ENCODE measurements at regions not wholly inside any gene's neighbourhood (a gene's known extent, or its start where the extent isn't known, plus 50 kb on each side); places are given as distances from the start of the nearest gene placed in this dataset.

DNA sequence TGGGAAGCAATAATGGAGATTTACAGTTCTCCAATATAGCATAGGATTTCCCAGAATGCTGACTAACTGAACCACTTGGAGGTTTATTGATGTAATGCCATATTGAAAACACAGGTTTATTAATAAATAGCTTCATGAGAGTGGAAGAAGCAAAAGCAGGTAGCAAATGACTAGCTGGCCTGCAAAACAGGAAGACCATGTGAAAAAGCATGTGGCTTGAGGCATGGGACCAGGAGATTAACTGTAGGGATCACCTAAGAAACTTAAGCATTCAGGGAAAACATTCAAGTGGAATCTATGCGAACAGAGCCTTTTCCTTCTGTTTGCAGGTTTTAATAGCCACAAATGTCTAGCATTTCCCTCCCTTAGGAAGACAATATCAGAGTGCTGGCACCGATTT lies 679.7 kb downstream of the ZEB2 start:
- DNase-seq: no peak
- no peak overlapping the region for H2AFZ ChIP-seq (ENCODE audit: low read length)
- H4K8ac ChIP-seq (replicated peaks; ENCODE audit: insufficient read length, low read depth, low read length): no peak overlapping the region
- H2BK5ac ChIP-seq (ENCODE audit: insufficient read length, low read length): no peak overlapping the region
- no peak overlapping the region for H4K5ac ChIP-seq (ENCODE audit: insufficient read length, low read depth, low read length)
- H3K4me1 Mint-ChIP-seq: peaks cover 0 to 14% of the 10 kb centered on the region in 2 experiments; a peak in 2 of 4 replicates
- H3K56ac ChIP-seq (ENCODE audit: insufficient read length, low read depth, low read length): no peak overlapping the region
- H3K4me1 ChIP-seq (ENCODE audit: insufficient read depth, low read length): no peaks in the 10 kb centered on the region
- no peaks in the 10 kb centered on the region for H3K79me2 ChIP-seq (ENCODE audit: insufficient read depth, low read length)
- H4K20me1 ChIP-seq (ENCODE audit: control insufficient read depth, insufficient read depth, insufficient read length): no peaks in the 10 kb centered on the region
- no peak overlapping the region for H3K4ac ChIP-seq (ENCODE audit: low read depth, low read length)
- H3K27me3 Mint-ChIP-seq (ENCODE audit: low read depth): no peaks in the 10 kb centered on the region
- H3K27ac ChIP-seq (ENCODE audit: insufficient read length, low read depth, low read length): no peak overlapping the region
- no peak overlapping the region for H2BK120ac ChIP-seq (ENCODE audit: low read depth, low read length, poor library complexity, severe bottlenecking)
- H4K91ac ChIP-seq (ENCODE audit: insufficient read length, low read depth, low read length): no peak overlapping the region
- no peak overlapping the region for H3K27ac Mint-ChIP-seq
- no peak overlapping the region for H3K9ac ChIP-seq (ENCODE audit: extremely low read depth, insufficient read length, low read length)
- no CpG with 5 or more reads among the region's 2 CpGs for WGBS (ENCODE audit: extremely low coverage, insufficient read length, low lambda C conversion rate)
- H2BK15ac ChIP-seq (ENCODE audit: low read depth, low read length): no peak overlapping the region
- H3K27me3 ChIP-seq (ENCODE audit: insufficient read depth, low read length): no peaks in the 10 kb centered on the region
- H3K9me3 ChIP-seq (ENCODE audit: control insufficient read depth, low read depth, low read length): no peaks in the 10 kb centered on the region
- no peak overlapping the region for H3K18ac ChIP-seq (ENCODE audit: insufficient read length, low read depth, low read length)
- H3K9me3 Mint-ChIP-seq: peaks cover 3 to 7% of the 10 kb centered on the region in 2 experiments; a peak in 3 of 5 replicates
- H3K23me2 ChIP-seq (ENCODE audit: insufficient read length, low read depth, low read length, poor library complexity, severe bottlenecking): no peaks in the 10 kb centered on the region
- H3T11ph ChIP-seq (ENCODE audit: low read length): no peak overlapping the region
- H2BK12ac ChIP-seq (ENCODE audit: insufficient read length, low read depth, low read length): no peak overlapping the region
- no peak overlapping the region for H2BK20ac ChIP-seq (ENCODE audit: low read depth, low read length, poor library complexity, severe bottlenecking)
- H3K36me3 Mint-ChIP-seq (ENCODE audit: insufficient read depth in 1 of 3, low read depth in 3 of 3): peaks cover 0 to 9% (median 2%) of the 10 kb centered on the region in 3 experiments; a peak in 2 of 7 replicates
- H2AK5ac ChIP-seq (ENCODE audit: insufficient read length, low read length): no peak overlapping the region
- H3K14ac ChIP-seq (ENCODE audit: insufficient read depth, low read length): no peak overlapping the region
- H3K4me3 Mint-ChIP-seq: no peak overlapping the region
- H3K4me2 ChIP-seq (ENCODE audit: insufficient read depth, insufficient read length, low read length): no peak overlapping the region
- no peak overlapping the region for H3K23ac ChIP-seq (ENCODE audit: insufficient read length, low read depth, low read length)
- TF ChIP-seq, protein P1, sequence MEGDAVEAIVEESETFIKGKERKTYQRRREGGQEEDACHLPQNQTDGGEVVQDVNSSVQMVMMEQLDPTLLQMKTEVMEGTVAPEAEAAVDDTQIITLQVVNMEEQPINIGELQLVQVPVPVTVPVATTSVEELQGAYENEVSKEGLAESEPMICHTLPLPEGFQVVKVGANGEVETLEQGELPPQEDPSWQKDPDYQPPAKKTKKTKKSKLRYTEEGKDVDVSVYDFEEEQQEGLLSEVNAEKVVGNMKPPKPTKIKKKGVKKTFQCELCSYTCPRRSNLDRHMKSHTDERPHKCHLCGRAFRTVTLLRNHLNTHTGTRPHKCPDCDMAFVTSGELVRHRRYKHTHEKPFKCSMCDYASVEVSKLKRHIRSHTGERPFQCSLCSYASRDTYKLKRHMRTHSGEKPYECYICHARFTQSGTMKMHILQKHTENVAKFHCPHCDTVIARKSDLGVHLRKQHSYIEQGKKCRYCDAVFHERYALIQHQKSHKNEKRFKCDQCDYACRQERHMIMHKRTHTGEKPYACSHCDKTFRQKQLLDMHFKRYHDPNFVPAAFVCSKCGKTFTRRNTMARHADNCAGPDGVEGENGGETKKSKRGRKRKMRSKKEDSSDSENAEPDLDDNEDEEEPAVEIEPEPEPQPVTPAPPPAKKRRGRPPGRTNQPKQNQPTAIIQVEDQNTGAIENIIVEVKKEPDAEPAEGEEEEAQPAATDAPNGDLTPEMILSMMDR (conservative IDR thresholded peaks at IDR 0.05): no peak
- no peaks in the 10 kb centered on the region for H3K79me1 ChIP-seq (ENCODE audit: insufficient read depth, low read depth, low read length, poor library complexity, severe bottlenecking)

Measured in H9 (cell line).